ENCODE measurements at regions not wholly inside any gene's neighbourhood (a gene's known extent, or its start where the extent isn't known, plus 50 kb on each side); places are given as distances from the start of the nearest gene placed in this dataset.

GRCh38 chr6:40915165-40915564 lies 123.9 kb downstream of the UNC5CL start:
- no peak for DNase-seq (ENCODE audit: low read depth)
- no peak overlapping the region for H3K4me3 ChIP-seq (ENCODE audit: low read depth, low read length)
- no peak for TF ChIP-seq CTCF (IDR thresholded peaks at IDR 0.05; ENCODE audit: control insufficient read depth, extremely low read depth, insufficient read depth)

GRCh38 chr6:40914005-40914404 lies 125.0 kb downstream of the UNC5CL start:
- no peak overlapping the region for H3K4me3 ChIP-seq (ENCODE audit: low read depth, low read length)
- DNase-seq (ENCODE audit: low read depth) = no peak
- no peak for TF ChIP-seq CTCF (IDR thresholded peaks at IDR 0.05; ENCODE audit: control insufficient read depth, extremely low read depth, insufficient read depth)

GRCh38 chr6:40912158-40912946 lies 126.7 kb downstream of the UNC5CL start:
- TF ChIP-seq CTCF (IDR thresholded peaks at IDR 0.05; ENCODE audit: control insufficient read depth, extremely low read depth, insufficient read depth) = peak; percentile 91
- DNase-seq (ENCODE audit: low read depth) = peak; percentile 71
- no peak overlapping the region for H3K4me3 ChIP-seq (ENCODE audit: low read depth, low read length)

- DNase-seq (ENCODE audit: low read depth) = no peak
- H3K4me3 ChIP-seq (ENCODE audit: low read depth, low read length) = no peak overlapping the region
- TF ChIP-seq CTCF (IDR thresholded peaks at IDR 0.05; ENCODE audit: control insufficient read depth, extremely low read depth, insufficient read depth) = no peak
Measured at GRCh38 chr6:40910260-40910893, 128.6 kb downstream of the UNC5CL start.

- TF ChIP-seq CTCF (IDR thresholded peaks at IDR 0.05; ENCODE audit: control insufficient read depth, extremely low read depth, insufficient read depth) = no peak
- no peak for DNase-seq (ENCODE audit: low read depth)
- H3K4me3 ChIP-seq (ENCODE audit: low read depth, low read length) = no peak overlapping the region
Measured at GRCh38 chr6:40909811-40910210, 129.2 kb downstream of the UNC5CL start.

GRCh38 chr6:40907198-40907701 lies 131.8 kb downstream of the UNC5CL start:
- DNase-seq (ENCODE audit: low read depth) = peak; percentile 72
- H3K4me3 ChIP-seq (ENCODE audit: low read depth, low read length) = no peak overlapping the region
- no peak for TF ChIP-seq CTCF (IDR thresholded peaks at IDR 0.05; ENCODE audit: control insufficient read depth, extremely low read depth, insufficient read depth)

Measured in LNCaP clone FGC (cell line).